GM10248 (cell line): ENCODE measurements at regions not wholly inside any gene's neighbourhood (a gene's known extent, or its start where the extent isn't known, plus 50 kb on each side); places are given as distances from the start of the nearest gene placed in this dataset.
"Not testable (repeated sequence)": the region's sequence is repeated elsewhere in the genome, so short reads cannot be mapped to it uniquely, and the experiment has no call there.

Experiments
- CTCF ChIA-PET: fragments of 300-600 bp; sonication (Branson Sonifier 250); formaldehyde crosslinking; extraction: SDS; loops from one replicate; lab custom pipeline; 2021; ENCODE audit warnings: antibody characterized with exemption; lab: Yijun Ruan, JAX
- POLR2A ChIA-PET: fragments of 350-650 bp; sonication (Branson Sonifier 250); formaldehyde crosslinking; extraction: SDS; loops from one replicate; lab custom pipeline; 2020; ENCODE audit warnings: antibody characterized with exemption; lab: Yijun Ruan, JAX
- DNase-seq: peaks from one replicate; pipeline ENCODE4 v3.0.0; 2012; ENCODE audit errors: extremely low spot score
- TF ChIP-seq, protein P1 (sequence below): IDR thresholded peaks from 2 replicates; pipeline ENCODE4 v1.5.1; 2012; ENCODE audit warnings: mild to moderate bottlenecking, low read depth; ENCODE audit errors: extremely low read depth, missing control alignments, control extremely low read depth

DNA sequence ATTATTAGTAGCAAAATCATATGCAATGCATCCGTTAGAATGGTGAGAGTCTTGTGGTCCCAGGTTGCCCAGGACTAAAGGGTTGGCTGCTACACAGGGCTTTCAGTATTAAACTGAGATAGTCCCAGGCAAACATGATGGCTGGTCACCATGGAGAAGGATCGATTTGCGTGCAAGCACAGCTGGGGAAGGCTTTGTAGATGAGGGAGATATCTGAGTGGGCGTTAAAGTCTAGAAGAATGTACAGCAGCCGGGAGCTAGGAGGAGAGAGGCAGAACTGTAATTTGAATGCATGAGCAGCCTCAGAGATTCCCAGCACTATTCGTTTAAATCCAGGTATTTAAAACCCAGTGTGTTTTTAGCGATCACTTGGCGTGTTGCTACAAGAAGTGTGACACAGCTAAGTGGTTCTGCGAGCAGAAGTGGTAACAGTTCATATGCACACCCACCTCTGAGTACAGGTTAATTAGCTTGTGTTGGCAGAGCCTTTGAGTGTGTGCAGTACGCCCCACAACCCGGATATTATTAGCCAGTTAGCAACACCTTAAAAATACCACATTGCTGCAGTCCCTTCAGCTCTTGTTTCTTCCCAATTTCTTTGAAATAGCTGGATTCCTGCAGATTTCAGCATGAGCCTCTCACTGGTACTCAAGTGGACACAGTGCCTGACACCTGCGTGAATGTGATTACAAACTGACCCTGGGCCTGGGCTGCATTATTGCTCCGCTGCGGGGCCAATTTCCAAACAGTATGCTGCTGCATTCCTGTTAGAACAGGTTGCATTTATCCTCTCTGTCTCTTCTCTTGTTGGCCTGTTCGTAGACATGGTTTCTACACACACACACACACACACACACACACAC lies 67.2 kb upstream of the SCAF4 start:
- ChIA-PET CTCF (interaction anchor here (1.2 kb wide), 1 partner anchor 13 kb away, joined by 4 read pairs; no protein-coding TSS in a partner anchor), POLR2A (no interaction called here)
- TF ChIP-seq, protein P1, sequence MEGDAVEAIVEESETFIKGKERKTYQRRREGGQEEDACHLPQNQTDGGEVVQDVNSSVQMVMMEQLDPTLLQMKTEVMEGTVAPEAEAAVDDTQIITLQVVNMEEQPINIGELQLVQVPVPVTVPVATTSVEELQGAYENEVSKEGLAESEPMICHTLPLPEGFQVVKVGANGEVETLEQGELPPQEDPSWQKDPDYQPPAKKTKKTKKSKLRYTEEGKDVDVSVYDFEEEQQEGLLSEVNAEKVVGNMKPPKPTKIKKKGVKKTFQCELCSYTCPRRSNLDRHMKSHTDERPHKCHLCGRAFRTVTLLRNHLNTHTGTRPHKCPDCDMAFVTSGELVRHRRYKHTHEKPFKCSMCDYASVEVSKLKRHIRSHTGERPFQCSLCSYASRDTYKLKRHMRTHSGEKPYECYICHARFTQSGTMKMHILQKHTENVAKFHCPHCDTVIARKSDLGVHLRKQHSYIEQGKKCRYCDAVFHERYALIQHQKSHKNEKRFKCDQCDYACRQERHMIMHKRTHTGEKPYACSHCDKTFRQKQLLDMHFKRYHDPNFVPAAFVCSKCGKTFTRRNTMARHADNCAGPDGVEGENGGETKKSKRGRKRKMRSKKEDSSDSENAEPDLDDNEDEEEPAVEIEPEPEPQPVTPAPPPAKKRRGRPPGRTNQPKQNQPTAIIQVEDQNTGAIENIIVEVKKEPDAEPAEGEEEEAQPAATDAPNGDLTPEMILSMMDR: no peak

GRCh38 chr21:31795992-31796391 lies 64.1 kb upstream of the SCAF4 start:
- no peak for DNase-seq
- TF ChIP-seq, protein P1: no peak
- ChIA-PET CTCF (interaction anchor here (1.7 kb wide), 1 partner anchor 10 kb away, joined by 7 read pairs; no protein-coding TSS in a partner anchor), POLR2A (interaction anchor here (0.7 kb wide), 1 partner anchor 299 kb away, joined by 4 read pairs; no protein-coding TSS in a partner anchor)

More for the DNA sequence above, 67.2 kb upstream of the SCAF4 start:
- no peak for DNase-seq

DNA sequence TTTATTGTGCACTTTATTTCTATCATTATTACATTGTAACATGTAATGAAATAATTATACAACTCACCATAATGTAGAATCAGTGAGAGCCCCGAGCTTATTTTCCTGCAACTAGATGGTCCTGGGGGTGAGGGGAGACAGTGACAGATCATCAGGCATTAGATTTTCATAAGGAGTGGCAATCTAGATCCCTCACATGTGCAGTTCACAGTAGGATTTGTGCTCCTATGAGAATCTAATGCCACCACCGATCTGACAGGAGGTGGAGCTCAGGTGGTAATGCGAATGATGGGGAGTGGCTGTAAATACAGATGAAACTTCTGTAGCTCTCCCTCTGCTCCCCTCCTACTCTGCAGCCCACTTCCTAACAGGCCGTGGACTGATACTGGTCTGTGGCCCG lies 58.5 kb upstream of the SCAF4 start:
- POLR2A ChIA-PET, DNase-seq: not testable (repeated sequence)
- CTCF ChIA-PET: interaction anchor here (0.7 to 1.5 kb wide), 2 partner anchors 10 to 467 kb away, joined by 3 read pairs; no protein-coding TSS in a partner anchor

DNA sequence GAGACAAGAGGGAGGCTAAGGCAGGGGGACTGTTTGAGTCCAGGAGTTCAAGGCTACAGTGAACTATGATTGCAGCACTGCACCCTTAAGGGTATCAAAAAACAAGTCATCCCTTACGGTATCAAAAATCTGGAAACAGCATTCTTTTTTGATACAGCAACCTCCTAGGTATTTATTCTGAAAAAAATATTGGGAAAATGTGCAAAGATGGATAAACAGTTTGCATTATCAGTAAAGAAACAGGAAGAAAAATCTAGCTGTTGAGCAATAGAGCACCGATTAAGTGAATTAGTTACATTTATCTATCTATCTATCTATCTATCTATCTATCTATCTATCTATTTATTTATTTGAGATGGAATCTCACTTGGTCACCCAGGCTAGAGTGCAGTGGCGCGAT lies 56.7 kb upstream of the SCAF4 start:
- TF ChIP-seq, protein P1: no peak
- CTCF ChIA-PET: no interaction called here
- no peak for DNase-seq
- POLR2A ChIA-PET: no interaction called here

DNA sequence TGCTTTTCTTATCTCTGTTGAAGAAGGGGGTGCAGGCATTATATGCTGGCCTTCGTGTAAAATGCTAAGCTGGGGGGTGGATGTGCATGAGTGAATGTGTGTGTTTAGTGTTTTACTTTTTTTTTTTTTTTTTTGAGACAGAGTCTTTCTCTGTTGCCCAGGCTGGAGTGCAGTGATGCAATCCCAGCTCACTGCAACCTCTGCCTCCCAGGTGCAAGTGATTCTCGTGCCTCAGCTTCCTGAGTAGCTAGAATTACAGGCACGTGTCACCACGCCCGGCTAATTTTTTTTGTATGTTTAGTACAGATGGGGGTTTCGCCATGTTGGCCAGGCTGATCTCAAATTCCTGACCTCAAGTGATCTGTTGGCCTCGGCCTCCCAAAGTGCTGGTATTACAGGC lies 55.8 kb upstream of the SCAF4 start:
- DNase-seq, POLR2A ChIA-PET, CTCF ChIA-PET: not testable (repeated sequence)

GRCh38 chr21:31786164-31786920 lies 54.4 kb upstream of the SCAF4 start:
- TF ChIP-seq, protein P1: no peak
- DNase-seq: no peak
- ChIA-PET POLR2A (no interaction called here), CTCF (interaction anchor here (0.7 to 1.6 kb wide), 11 partner anchors 8 to 814 kb away, joined by 3 to 12 read pairs (median 4); no protein-coding TSS in a partner anchor)
